Liver (tissue), 8 donors: ENCODE measurements at regions not wholly inside any gene's neighbourhood (a gene's known extent, or its start where the extent isn't known, plus 50 kb on each side); places are given as distances from the start of the nearest gene placed in this dataset.

Experiments
- DNase-seq: peaks from one replicate; pipeline ENCODE4 v3.0.0-alpha.2; 2017; ENCODE audit warnings: low spot score
- H3K27ac ChIP-seq, 2 donors: one replicate each; pipeline ENCODE4 v1.7.0; 2013; ENCODE audit warnings: inconsistent platforms in 2 of 2, low read length in 2 of 2, control low read depth in 1 of 2, low read depth in 1 of 2, mild to moderate bottlenecking in 1 of 2
- H3K27me3 ChIP-seq, 4 donors: one replicate each; pipeline versions ENCODE4 v1.6.1 to v1.7.0; 2013; ENCODE audit warnings: low read length in 3 of 4, inconsistent platforms in 1 of 4, mild to moderate bottlenecking in 1 of 4, moderate library complexity in 1 of 4; ENCODE audit not compliant: control insufficient read depth in 4 of 4, insufficient read depth in 4 of 4
- H3K36me3 ChIP-seq, 4 donors: one replicate each; pipeline versions ENCODE4 v1.6.1 to v1.7.0; 2013; ENCODE audit warnings: low read length in 3 of 4, mild to moderate bottlenecking in 3 of 4, low read depth in 1 of 4, moderate library complexity in 1 of 4; ENCODE audit not compliant: control insufficient read depth in 4 of 4, insufficient read depth in 3 of 4
- H3K4me1 ChIP-seq, 4 donors: one replicate each; pipeline versions ENCODE4 v1.6.1 to v1.7.0; 2013; ENCODE audit warnings: low read length in 3 of 4, mild to moderate bottlenecking in 3 of 4, moderate library complexity in 1 of 4; ENCODE audit not compliant: control insufficient read depth in 4 of 4, insufficient read depth in 4 of 4
- H3K4me3 ChIP-seq, 3 donors: one replicate each; pipeline versions ENCODE4 v1.6.1 to v1.7.0; 2013; ENCODE audit warnings: low read length in 3 of 3, control low read depth in 1 of 3, low read depth in 1 of 3, mild to moderate bottlenecking in 1 of 3
- H3K9ac ChIP-seq, 2 donors: one replicate each; pipeline ENCODE4 v1.7.0; 2013; ENCODE audit warnings: low read length in 2 of 2, mild to moderate bottlenecking in 2 of 2, moderate library complexity in 2 of 2, control low read depth in 1 of 2, low read depth in 1 of 2
- H3K9me3 ChIP-seq, 4 donors: one replicate each; pipeline versions ENCODE4 v1.6.1 to v1.7.0; 2013; ENCODE audit warnings: low read length in 3 of 4; ENCODE audit not compliant: control insufficient read depth in 4 of 4
- ATF3 ChIP-seq: IDR thresholded peaks from 2 replicates; pipeline ENCODE4 v1.6.1; 2016; ENCODE audit warnings: antibody characterized with exemption
- CTCF ChIP-seq: fragments of 150-350 bp; IDR thresholded peaks from 2 replicates; pipeline ENCODE4 v1.5.1; 2017; ENCODE audit warnings: improper control_type of control experiment, low read depth, low read length; ENCODE audit not compliant: missing input control
- EGR1 ChIP-seq, 2 donors: IDR thresholded peaks; 2 replicates each; pipeline ENCODE4 v1.6.1; 2016 to 2018; ENCODE audit warnings: antibody characterized with exemption in 2 of 2, low read depth in 2 of 2
- FOXA1 ChIP-seq: IDR thresholded peaks from 2 replicates; pipeline ENCODE4 v1.6.1; 2016; ENCODE audit warnings: antibody characterized with exemption
- FOXA2 ChIP-seq: IDR thresholded peaks from 2 replicates; pipeline ENCODE4 v1.6.1; 2016; ENCODE audit warnings: antibody characterized with exemption
- GABPA ChIP-seq, 2 donors: IDR thresholded peaks in 1 of 2; conservative IDR thresholded peaks in 1 of 2; 2 replicates each; pipeline ENCODE4 v1.6.1; 2016; ENCODE audit warnings: antibody characterized with exemption in 2 of 2, mild to moderate bottlenecking in 1 of 2, moderate library complexity in 1 of 2
- HNF4A ChIP-seq, 2 donors: conservative IDR thresholded peaks; 2 replicates each; pipeline ENCODE4 v1.6.1; 2016; ENCODE audit warnings: antibody characterized with exemption in 2 of 2, mild to moderate bottlenecking in 2 of 2
- HNF4G ChIP-seq: IDR thresholded peaks from 2 replicates; pipeline ENCODE4 v1.6.1; 2016; ENCODE audit warnings: antibody characterized with exemption
- JUND ChIP-seq, 2 donors: IDR thresholded peaks; 2 replicates each; pipeline ENCODE4 v1.6.1; 2016; ENCODE audit warnings: antibody characterized with exemption in 2 of 2
- MAX ChIP-seq: IDR thresholded peaks from 2 replicates; pipeline ENCODE4 v1.6.1; 2016; ENCODE audit warnings: antibody characterized with exemption
- NR2F2 ChIP-seq: IDR thresholded peaks from 2 replicates; pipeline ENCODE4 v1.6.1; 2016; ENCODE audit warnings: antibody characterized with exemption
- RAD21 ChIP-seq, 2 donors: IDR thresholded peaks; 2 replicates each; pipeline ENCODE4 v1.6.1; 2016; ENCODE audit warnings: antibody characterized with exemption in 2 of 2, mild to moderate bottlenecking in 2 of 2
- REST ChIP-seq: IDR thresholded peaks from 2 replicates; pipeline ENCODE4 v1.6.1; 2016; ENCODE audit warnings: antibody characterized with exemption, mild to moderate bottlenecking
- RXRA ChIP-seq, 2 donors: IDR thresholded peaks; 2 replicates each; pipeline ENCODE4 v1.6.1; 2017 to 2018; ENCODE audit warnings: antibody characterized with exemption in 2 of 2, mild to moderate bottlenecking in 1 of 2
- SP1 ChIP-seq: IDR thresholded peaks from 2 replicates; pipeline ENCODE4 v1.6.1; 2018; ENCODE audit warnings: antibody characterized with exemption, mild to moderate bottlenecking
- TAF1 ChIP-seq: conservative IDR thresholded peaks from 2 replicates; pipeline ENCODE4 v1.6.1; 2016; ENCODE audit warnings: antibody characterized with exemption, mild to moderate bottlenecking
- YY1 ChIP-seq: IDR thresholded peaks from 2 replicates; pipeline ENCODE4 v1.6.1; 2016; ENCODE audit warnings: antibody characterized with exemption, mild to moderate bottlenecking
- ZBTB33 ChIP-seq: IDR thresholded peaks from 2 replicates; pipeline ENCODE4 v1.6.1; 2016; ENCODE audit warnings: antibody characterized with exemption
- WGBS: extraction: QIAGEN DNeasy Blood & Tissue Kit; methylation state at CpG from one replicate; pipeline ENCODE4 v1.1.7; 2013; 5-methylcytosine and 5-hydroxymethylcytosine counted together
- donor health status: healthy.
- donor health status: healthy.
- donor health status: healthy.
- donor health status: healthy.
- donor health status: healthy.

GRCh38 chr2:58852905-58853304 is 611.8 kb upstream of the FANCL start (continued):
- TF ChIP-seq CTCF (no peak), SP1 (no peak), ZBTB33 (no peak)

- WGBS = 70% methylated on average over 5 of the region's 5 CpGs
- no peaks in the 10 kb centered on the region for H3K36me3 ChIP-seq
- no peak for DNase-seq
- no peaks in the 10 kb centered on the region for H3K9me3 ChIP-seq
- TF ChIP-seq MAX = no peak
- TF ChIP-seq YY1 = no peak
- TF ChIP-seq CTCF = no peak
- no peak for TF ChIP-seq SP1
- TF ChIP-seq RAD21 (IDR thresholded peaks at IDR 0.05) = no peak
- TF ChIP-seq JUND (IDR thresholded peaks at IDR 0.05) = no peak
- no peak for TF ChIP-seq RXRA (IDR thresholded peaks at IDR 0.05)
- no peak for TF ChIP-seq ATF3
- no peak for TF ChIP-seq NR2F2
- TF ChIP-seq ZBTB33 = no peak
- no peak for TF ChIP-seq EGR1 (IDR thresholded peaks at IDR 0.05; ENCODE audit: low read depth in 2 of 2)
- TF ChIP-seq FOXA2 = no peak
- TF ChIP-seq HNF4A (conservative IDR thresholded peaks at IDR 0.05) = no peak
- no peak for TF ChIP-seq FOXA1
- no peak for TF ChIP-seq TAF1
- TF ChIP-seq GABPA (IDR thresholded peaks at IDR 0.05 in 1 of 2, conservative IDR thresholded peaks at IDR 0.05 in 1 of 2) = no peak
- no peak for TF ChIP-seq REST
- TF ChIP-seq HNF4G = no peak
- no peaks in the 10 kb centered on the region for H3K4me1 ChIP-seq
- no peak overlapping the region for H3K4me3 ChIP-seq
- H3K27me3 ChIP-seq = no peaks in the 10 kb centered on the region
- H3K27ac ChIP-seq = no peak overlapping the region
- no peak overlapping the region for H3K9ac ChIP-seq
Measured at GRCh38 chr2:58852243-58852642, 611.1 kb upstream of the FANCL start.
